ENCODE measurements at regions not wholly inside any gene's neighbourhood (a gene's known extent, or its start where the extent isn't known, plus 50 kb on each side); places are given as distances from the start of the nearest gene placed in this dataset.
"Not testable (repeated sequence)": the region's sequence is repeated elsewhere in the genome, so short reads cannot be mapped to it uniquely, and the experiment has no call there.

DNA sequence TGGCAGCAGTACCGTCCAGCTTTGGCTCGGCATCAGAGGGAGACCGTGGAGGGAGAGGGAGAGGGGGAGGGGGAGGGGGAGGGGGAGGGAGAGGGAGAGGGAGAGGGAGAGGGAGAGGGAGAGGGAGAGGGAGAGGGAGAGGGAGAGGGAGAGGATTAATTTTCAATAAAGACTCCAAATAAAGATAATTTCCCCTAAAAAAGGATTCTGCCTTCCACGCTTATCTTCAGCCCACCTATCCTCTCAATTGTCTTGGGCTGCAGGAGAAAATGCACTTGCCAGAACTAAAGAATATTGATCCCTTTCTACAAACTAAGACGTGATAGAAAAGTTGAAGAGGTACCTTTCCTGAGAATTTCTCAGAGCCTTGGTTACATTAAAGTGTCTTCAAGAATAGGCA, 206.9 kb upstream of the CBLB start:
- DNase-seq (ENCODE audit: low read depth): not testable (repeated sequence)

- DNase-seq (ENCODE audit: low read depth): no peak
Observed at GRCh38 chr3:106078635-106079034, 209.8 kb upstream of the CBLB start.

GRCh38 chr3:106082616-106083015, 213.8 kb upstream of the CBLB start:
- no peak for DNase-seq (ENCODE audit: low read depth)

DNA sequence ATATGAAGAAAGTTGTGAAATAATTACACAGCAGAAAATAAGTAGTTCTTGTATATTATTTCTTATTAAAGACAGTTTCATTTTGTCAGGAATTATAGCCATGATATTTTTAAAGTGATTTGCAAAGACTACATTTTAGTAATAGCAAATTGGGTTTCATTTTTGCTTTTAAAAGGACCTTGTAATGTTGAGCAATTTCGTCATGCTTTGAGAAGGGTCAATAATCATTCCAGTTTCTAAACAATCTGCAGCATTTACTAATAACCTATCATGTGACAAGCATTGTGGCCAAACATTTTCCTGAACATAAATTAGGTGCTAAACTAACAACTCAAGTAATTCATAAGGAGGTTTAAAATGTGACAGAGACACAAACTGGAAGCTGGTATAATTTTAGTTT, 214.4 kb upstream of the CBLB start:
- DNase-seq (ENCODE audit: low read depth): no peak

DNA sequence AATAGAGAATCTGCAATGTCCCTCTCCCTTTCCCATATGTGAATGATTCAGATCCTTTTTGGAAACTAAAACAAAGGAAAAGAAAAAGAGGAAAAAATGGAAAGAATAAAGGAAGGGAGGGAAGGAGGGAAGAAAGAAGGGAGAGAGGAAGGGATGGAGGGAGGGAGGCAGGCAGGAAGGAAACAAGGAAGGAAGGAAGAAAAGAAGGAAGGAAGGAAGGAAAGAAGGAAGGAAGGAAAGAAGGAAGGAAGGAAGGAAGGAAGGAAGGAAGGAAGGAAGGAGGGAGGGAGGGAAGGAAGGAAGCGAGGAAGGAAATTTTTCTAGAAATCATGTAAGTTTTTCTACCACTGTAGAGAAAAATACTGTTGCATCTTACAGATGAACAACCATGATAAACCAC, 215.0 kb upstream of the CBLB start:
- DNase-seq (ENCODE audit: low read depth): no peak

- no peak for DNase-seq (ENCODE audit: low read depth)
Observed at GRCh38 chr3:106086038-106086437, 217.2 kb upstream of the CBLB start.

DNA sequence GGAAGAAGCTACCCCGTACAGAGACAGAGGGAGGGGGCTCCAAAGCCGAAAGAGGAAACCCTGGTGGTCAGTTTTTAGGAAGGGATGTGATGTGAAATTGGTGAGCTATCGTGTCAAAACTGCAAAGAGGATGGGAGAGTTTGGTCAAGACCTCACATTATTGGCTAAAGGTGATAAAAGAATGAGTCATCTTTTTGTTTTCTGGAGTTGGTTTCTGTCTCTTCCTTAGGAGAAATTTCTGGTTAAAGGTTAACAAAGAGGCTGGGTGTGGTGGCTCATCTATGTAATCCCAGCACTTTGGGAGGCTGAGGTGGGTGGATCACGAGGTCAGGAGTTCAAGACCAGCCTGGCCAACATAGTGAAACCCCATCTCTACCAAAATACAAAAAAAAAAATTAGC, 217.8 kb upstream of the CBLB start:
- no peak for DNase-seq (ENCODE audit: low read depth)

GRCh38 chr3:106088304-106088703, 219.5 kb upstream of the CBLB start:
- no peak for DNase-seq (ENCODE audit: low read depth)

DNA sequence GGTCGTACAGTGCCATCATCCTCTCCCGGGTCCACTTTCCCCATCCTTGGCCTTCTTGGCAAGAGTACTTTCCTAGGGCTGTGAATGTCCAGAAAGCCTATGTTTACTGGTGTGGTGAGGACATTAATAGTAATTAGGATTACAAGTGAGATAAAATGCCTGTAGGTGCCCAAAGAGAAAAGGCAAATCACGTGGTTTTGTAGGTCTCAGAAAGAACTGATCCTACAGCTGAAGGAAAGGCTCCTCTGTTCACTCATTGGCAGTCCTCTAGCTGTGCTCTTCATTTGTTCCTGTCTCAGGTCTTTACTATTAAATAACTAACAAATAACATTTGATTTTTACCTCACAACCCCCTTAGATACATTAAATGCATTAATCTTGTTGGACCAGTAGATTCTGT, 220.1 kb upstream of the CBLB start:
- no peak for DNase-seq (ENCODE audit: low read depth)

GRCh38 chr3:106089806-106090205, 221.0 kb upstream of the CBLB start:
- no peak for DNase-seq (ENCODE audit: low read depth)

GRCh38 chr3:106092792-106093191, 224.0 kb upstream of the CBLB start:
- DNase-seq (ENCODE audit: low read depth): no peak

DNA sequence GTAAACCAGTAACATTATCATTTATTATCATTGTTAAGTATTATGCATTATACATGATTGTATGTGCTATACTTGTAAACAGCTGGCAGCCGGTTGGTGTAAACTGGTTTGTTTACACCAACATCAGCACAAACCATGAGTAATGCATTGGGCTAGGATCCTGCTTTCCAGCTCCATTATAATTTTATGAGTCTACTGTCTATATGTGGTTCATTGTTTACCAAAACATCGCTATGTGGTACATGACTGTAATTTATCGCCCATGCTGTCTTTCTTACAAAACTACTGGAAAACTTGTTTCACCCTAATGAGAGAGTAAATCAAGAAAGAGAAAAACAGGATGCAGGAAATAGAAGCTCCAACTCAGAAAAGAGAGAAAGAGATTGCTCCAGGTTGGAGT, 224.8 kb upstream of the CBLB start:
- DNase-seq (ENCODE audit: low read depth): no peak

DNA sequence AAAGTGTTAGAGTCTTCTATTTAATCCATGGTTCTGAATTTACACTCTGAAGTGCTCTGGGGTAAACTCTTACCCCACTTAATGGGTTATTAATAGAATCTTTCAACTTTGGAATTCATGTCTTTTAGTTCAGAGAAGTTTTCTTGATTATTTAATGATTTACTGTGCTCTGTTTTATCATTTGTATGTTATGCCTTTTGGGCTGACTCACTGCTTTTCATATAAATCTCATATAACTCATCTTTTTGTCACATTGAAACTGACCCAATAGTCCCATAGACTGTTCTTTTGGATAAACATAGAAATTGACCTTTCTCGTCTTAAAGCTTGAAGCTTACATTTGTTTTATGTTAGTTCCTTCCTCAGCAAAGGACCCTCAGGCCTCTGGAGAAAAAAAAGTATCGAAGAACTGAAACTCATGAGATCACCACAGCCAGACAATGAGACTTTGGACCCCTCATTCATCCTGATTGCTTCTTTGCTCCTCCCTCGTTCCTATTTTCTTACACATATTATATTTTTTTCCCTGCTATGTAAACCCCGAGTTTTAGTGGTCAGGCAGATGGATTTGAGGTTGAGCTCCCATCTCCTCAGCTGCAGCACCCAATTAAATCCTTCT, 229.1 kb upstream of the CBLB start:
- no peak for DNase-seq (ENCODE audit: low read depth)

- no peak for DNase-seq (ENCODE audit: low read depth)
Observed at GRCh38 chr3:106103383-106103782, 234.6 kb upstream of the CBLB start.

- DNase-seq (ENCODE audit: low read depth): no peak
Observed at GRCh38 chr3:106104078-106104477, 235.3 kb upstream of the CBLB start.

DNA sequence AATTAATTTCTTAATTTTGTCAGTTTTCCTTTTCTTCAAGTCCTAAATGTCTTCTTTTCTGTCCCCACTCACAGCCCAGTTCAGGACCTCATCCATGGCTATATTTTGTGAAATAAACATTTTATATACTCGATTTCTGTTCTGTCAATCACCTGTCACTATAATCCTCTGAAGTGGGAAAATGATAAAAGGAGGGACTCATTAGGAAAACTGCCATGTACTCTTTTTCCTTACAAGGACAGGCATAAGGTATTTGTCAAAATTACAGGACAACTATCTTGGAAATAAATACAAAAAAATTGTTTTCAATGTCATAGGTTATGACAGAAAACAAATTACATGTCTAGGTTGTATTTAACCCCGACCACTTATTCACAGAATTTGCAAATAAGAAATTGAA, 240.1 kb upstream of the CBLB start:
- DNase-seq (ENCODE audit: low read depth): no peak

DNA sequence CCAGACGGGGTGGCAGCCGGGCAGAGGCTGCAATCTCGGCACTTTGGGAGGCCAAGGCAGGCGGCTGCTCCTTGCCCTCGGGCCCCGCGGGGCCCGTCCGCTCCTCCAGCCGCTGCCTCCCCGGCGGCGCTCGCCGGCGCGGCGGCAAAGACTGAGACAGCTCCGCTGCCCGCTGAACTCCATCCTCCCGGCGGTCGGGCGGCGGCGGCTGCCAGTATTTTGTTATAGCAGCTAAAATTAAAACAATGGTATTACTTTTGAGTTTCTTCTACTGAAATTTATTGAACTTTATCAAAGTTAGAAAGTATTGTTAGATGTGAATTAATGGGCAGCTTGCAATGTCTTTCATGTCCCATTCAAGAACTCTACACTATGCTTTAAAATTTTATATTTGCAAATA, 243.7 kb upstream of the CBLB start:
- DNase-seq (ENCODE audit: low read depth): not testable (repeated sequence)

- no peak for DNase-seq (ENCODE audit: low read depth)
Observed at GRCh38 chr3:106113747-106114146, 244.9 kb upstream of the CBLB start.

DNA sequence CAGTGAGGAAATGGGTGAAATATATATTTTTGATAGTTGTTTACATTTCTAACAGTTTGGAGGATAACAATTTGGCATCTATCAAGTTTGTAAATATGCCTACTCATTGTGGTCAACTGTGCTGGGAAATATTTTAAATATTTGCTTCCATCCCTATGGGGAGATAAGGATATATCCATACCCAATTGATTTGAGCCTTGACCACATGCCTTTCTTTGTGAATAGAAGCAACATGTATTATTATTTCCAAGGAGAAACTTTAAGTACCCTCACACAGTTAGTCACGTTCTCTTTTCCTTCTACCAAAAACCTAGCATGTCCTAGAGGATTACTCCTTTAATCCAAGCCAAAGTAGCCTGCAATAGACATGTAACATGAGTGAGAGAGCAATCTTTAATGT, 245.4 kb upstream of the CBLB start:
- no peak for DNase-seq (ENCODE audit: low read depth)

DNA sequence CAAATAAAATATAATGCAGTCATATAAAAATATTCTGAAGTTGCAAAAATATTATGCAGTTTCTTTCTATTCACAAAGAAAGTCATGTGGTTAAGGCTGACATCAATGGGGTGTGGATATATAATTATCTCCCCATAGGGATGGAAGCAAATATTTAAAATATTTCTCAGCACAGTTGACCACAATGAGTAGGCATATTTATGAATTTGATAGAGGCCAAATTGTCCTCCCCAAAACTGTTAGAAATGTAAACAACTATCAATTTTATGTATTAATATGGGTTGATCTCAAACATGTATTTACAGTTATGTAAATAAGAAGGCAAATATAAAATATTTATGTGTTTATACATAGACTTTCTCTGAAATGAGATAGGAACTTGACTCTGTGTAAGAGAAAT, 246.0 kb upstream of the CBLB start:
- no peak for DNase-seq (ENCODE audit: low read depth)

DNA sequence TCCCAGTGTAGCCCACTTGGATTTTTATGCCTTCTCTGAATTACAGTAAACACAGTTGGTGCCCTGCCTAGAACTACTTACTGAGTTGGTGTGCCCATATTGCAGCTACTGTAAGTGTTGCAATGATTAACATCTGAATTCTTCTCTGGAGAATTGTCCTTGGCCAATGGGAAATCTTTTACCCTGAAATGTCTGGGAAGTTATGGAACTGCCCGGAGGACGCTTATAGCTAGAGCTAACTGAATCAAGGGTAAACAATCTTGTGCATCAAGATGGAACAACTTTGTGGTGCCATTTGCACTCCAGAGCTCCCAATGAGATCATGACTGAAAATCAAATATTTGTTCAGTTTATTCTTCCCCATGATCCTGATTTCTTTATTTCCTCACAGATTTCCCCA, 246.7 kb upstream of the CBLB start:
- no peak for DNase-seq (ENCODE audit: low read depth)

- no peak for DNase-seq (ENCODE audit: low read depth)
Observed at GRCh38 chr3:106116733-106117489, 248.1 kb upstream of the CBLB start.

GRCh38 chr3:106117490-106117858, 248.7 kb upstream of the CBLB start:
- no peak for DNase-seq (ENCODE audit: low read depth)

DNA sequence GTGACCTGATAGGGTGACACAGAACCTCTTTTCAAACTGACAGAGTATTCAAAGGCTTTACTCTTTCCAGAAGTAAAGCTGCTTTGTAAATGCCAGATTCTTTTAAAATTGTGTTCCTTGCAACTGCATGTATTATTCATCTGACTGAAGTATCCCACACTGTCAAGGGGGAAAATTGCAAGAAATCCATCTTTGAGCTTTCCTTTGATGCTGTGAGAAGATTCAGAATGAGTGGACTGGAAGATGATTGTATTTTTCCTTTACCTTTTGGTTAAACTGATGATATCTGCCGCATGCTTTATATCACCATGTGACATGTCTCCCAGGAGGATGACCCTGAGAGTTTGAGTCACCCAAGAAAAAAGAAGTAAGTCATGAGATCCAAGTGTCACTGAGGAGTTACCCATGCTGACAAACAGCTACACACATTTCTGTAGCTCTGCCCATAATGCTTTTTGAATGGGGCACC, 250.8 kb upstream of the CBLB start:
- DNase-seq (ENCODE audit: low read depth): no peak

All from non-pigmented ciliary epithelial cell (primary cell).